Gastrocnemius medialis (tissue), 4 donors: ENCODE measurements at regions not wholly inside any gene's neighbourhood (a gene's known extent, or its start where the extent isn't known, plus 50 kb on each side); places are given as distances from the start of the nearest gene placed in this dataset.

Experiments used
- ATAC-seq, 2 donors: fragments of 150-250 bp; one replicate each; pipeline ENCODE4 v1.9.1; 2016
- DNase-seq, 2 donors: peaks; one replicate each; pipeline ENCODE4 v3.0.0-alpha.2; 2019
- H3K27ac ChIP-seq, 4 donors: fragments of 200-600 bp; sonication (generic); 1 replicate in 1 of 4; 2 replicates in 3 of 4; pipeline ENCODE4 v1.5.1; 2016 to 2018; ENCODE audit warnings: mild to moderate bottlenecking in 2 of 4, moderate library complexity in 1 of 4
- H3K27me3 ChIP-seq, 3 donors: fragments of 200-600 bp; sonication (generic) in 2 of 3; 1 replicate in 1 of 3; 2 replicates in 2 of 3; pipeline versions ENCODE4 v1.5.1 to v1.6.0; 2016 to 2019; ENCODE audit warnings: mild to moderate bottlenecking in 1 of 3, moderate library complexity in 1 of 3
- H3K36me3 ChIP-seq, 2 donors: fragments of 200-600 bp; sonication (generic) in 1 of 2; one replicate each; pipeline ENCODE4 v1.5.1; 2017 to 2018
- H3K4me1 ChIP-seq, 2 donors: fragments of 200-600 bp; sonication (generic) in 1 of 2; one replicate each; pipeline ENCODE4 v1.5.1; 2016 to 2017; ENCODE audit warnings: mild to moderate bottlenecking in 2 of 2
- H3K4me3 ChIP-seq, 4 donors: fragments of 200-600 bp; sonication (generic) in 3 of 4; 1 replicate in 1 of 4; 2 replicates in 3 of 4; pipeline ENCODE4 v1.5.1; 2016 to 2019; ENCODE audit warnings: mild to moderate bottlenecking in 2 of 4
- H3K9me3 ChIP-seq, 3 donors: fragments of 200-600 bp; sonication (generic) in 2 of 3; 1 replicate in 1 of 3; 2 replicates in 2 of 3; pipeline ENCODE4 v1.5.1; 2016 to 2019
- CTCF ChIP-seq, 5 experiments: fragments of 450-650 bp in 3 of 5; fragments of 200-600 bp in 2 of 5; sonication (generic) in 2 of 5; IDR thresholded peaks in 4 of 5; conservative IDR thresholded peaks in 1 of 5; 1 replicate in 4 of 5; 2 replicates in 1 of 5; pipeline ENCODE4 v1.5.1; 2016 to 2019; ENCODE audit warnings: antibody characterized with exemption in 5 of 5, mild to moderate bottlenecking in 3 of 5, moderate library complexity in 3 of 5
- POLR2A ChIP-seq, 2 donors: fragments of 450-650 bp; IDR thresholded peaks; one replicate each; pipeline ENCODE4 v1.6.1; 2017; ENCODE audit warnings: antibody characterized with exemption in 2 of 2, mild to moderate bottlenecking in 2 of 2, moderate library complexity in 2 of 2
- in situ Hi-C, 4 donors: fragments of 200-750 bp; cut with MboI; loops; one replicate each; pipeline versions ENCODE4 v1.15.0 to v1.8.0; 2017; ENCODE audit warnings: low sequenced_read_pairs in 4 of 4
- intact Hi-C: fragments of 100-400 bp; cut with DNase I; formaldehyde crosslinking; loops from one replicate; pipeline ENCODE4 v1.15.1; 2023; ENCODE audit warnings: low total_unique reads

GRCh38 chr16:11478431-11479119 lies 108.1 kb downstream of the LITAF start:
- Histone ChIP-seq H3K4me3 (no peak overlapping the region), H3K4me1 (no peaks in the 10 kb centered on the region), H3K27ac (no peak overlapping the region), H3K27me3 (no peaks in the 10 kb centered on the region), H3K36me3 (peaks cover 0 to 6% of the 10 kb centered on the region in 2 donors), H3K9me3 (no peaks in the 10 kb centered on the region)
- ATAC-seq: no peak
- intact Hi-C loops: no loop called here
- no peak for DNase-seq
- in situ Hi-C loops: no loop called here
- no peak for TF ChIP-seq POLR2A (IDR thresholded peaks at IDR 0.05)
- TF ChIP-seq CTCF (IDR thresholded peaks at IDR 0.05 in 4 of 5, conservative IDR thresholded peaks at IDR 0.05 in 1 of 5): no peak

GRCh38 chr16:11479916-11480315 lies 106.8 kb downstream of the LITAF start:
- intact Hi-C loops (no loop called here), in situ Hi-C loops (no loop called here)
- no peak for ATAC-seq
- Histone ChIP-seq H3K27ac (no peak overlapping the region), H3K4me1 (no peaks in the 10 kb centered on the region), H3K9me3 (no peaks in the 10 kb centered on the region), H3K4me3 (no peak overlapping the region), H3K36me3 (peaks cover 0 to 6% of the 10 kb centered on the region in 2 donors), H3K27me3 (no peaks in the 10 kb centered on the region)
- no peak for DNase-seq
- no peak for TF ChIP-seq POLR2A (IDR thresholded peaks at IDR 0.05)
- TF ChIP-seq CTCF (IDR thresholded peaks at IDR 0.05 in 4 of 5, conservative IDR thresholded peaks at IDR 0.05 in 1 of 5): no peak

GRCh38 chr16:11480634-11481033 lies 106.1 kb downstream of the LITAF start:
- no peaks in the 10 kb centered on the region for H3K9me3 ChIP-seq
- no peak overlapping the region for H3K4me3 ChIP-seq
- in situ Hi-C loops (no loop called here), intact Hi-C loops (no loop called here)
- DNase-seq: no peak
- TF ChIP-seq CTCF (IDR thresholded peaks at IDR 0.05 in 4 of 5, conservative IDR thresholded peaks at IDR 0.05 in 1 of 5): no peak
- TF ChIP-seq POLR2A (IDR thresholded peaks at IDR 0.05): no peak
- no peak overlapping the region for H3K27ac ChIP-seq
- H3K36me3 ChIP-seq: peaks cover 0 to 6% of the 10 kb centered on the region in 2 donors
- H3K27me3 ChIP-seq: no peaks in the 10 kb centered on the region
- ATAC-seq: no peak
- no peaks in the 10 kb centered on the region for H3K4me1 ChIP-seq

GRCh38 chr16:11481987-11482386 lies 104.7 kb downstream of the LITAF start:
- no peaks in the 10 kb centered on the region for H3K27me3 ChIP-seq
- no peak overlapping the region for H3K4me3 ChIP-seq
- in situ Hi-C loops (no loop called here), intact Hi-C loops (no loop called here)
- peaks cover 0 to 6% of the 10 kb centered on the region in 2 donors for H3K36me3 ChIP-seq
- no peak for ATAC-seq
- no peaks in the 10 kb centered on the region for H3K9me3 ChIP-seq
- H3K27ac ChIP-seq: no peak overlapping the region
- no peaks in the 10 kb centered on the region for H3K4me1 ChIP-seq
- TF ChIP-seq CTCF (IDR thresholded peaks at IDR 0.05 in 4 of 5, conservative IDR thresholded peaks at IDR 0.05 in 1 of 5) (no peak), POLR2A (IDR thresholded peaks at IDR 0.05) (no peak)
- DNase-seq: no peak
